ENCODE measurements at regions not wholly inside any gene's neighbourhood (a gene's known extent, or its start where the extent isn't known, plus 50 kb on each side); places are given as distances from the start of the nearest gene placed in this dataset.

- Histone ChIP-seq H3K4me1 (ENCODE audit: insufficient read depth) (peaks cover 6% of the 10 kb centered on the region), H3K9me2 (replicated peaks; ENCODE audit: insufficient read depth) (no peaks in the 10 kb centered on the region), H2AFZ (no peak overlapping the region), H3K4me3 (no peak overlapping the region), H3K36me3 (replicated peaks; ENCODE audit: insufficient read depth, low read depth) (no peaks in the 10 kb centered on the region), H3K79me2 (no peaks in the 10 kb centered on the region), H3K27me3 (no peaks in the 10 kb centered on the region), H3K4me2 (no peak overlapping the region), H3K27ac (no peak overlapping the region), H4K20me1 (ENCODE audit: insufficient read depth, poor library complexity, severe bottlenecking) (no peaks in the 10 kb centered on the region), H3K9me3 (ENCODE audit: low read depth) (no peaks in the 10 kb centered on the region)
- 81% methylated on average over 3 of the region's 3 CpGs for WGBS (ENCODE audit: low lambda C conversion rate, missing lambda C conversion rate)
- TF ChIP-seq EZH2phosphoT487 (IDR thresholded peaks at IDR 0.05; ENCODE audit: low read depth, severe bottlenecking, unreplicated experiment) (no peak), CTCF (IDR thresholded peaks at IDR 0.05; ENCODE audit: poor library complexity) (no peak), EZH2 (IDR thresholded peaks at IDR 0.05; ENCODE audit: borderline replicate concordance) (no peak)
- DNase-seq (ENCODE audit: low spot score) = no peak
These were observed 59.8 kb upstream of the ZNRF2 start for GRCh38 chr7:30224511-30225062.

- DNase-seq (ENCODE audit: low spot score) = peak; percentile 60
- Histone ChIP-seq H3K9me3 (ENCODE audit: low read depth) (no peaks in the 10 kb centered on the region), H3K9me2 (replicated peaks; ENCODE audit: insufficient read depth) (no peaks in the 10 kb centered on the region), H3K4me3 (no peak overlapping the region), H3K27me3 (no peaks in the 10 kb centered on the region), H3K4me2 (peak overlapping the region; percentile 36), H2AFZ (peak overlapping the region; percentile 4), H3K36me3 (replicated peaks; ENCODE audit: insufficient read depth, low read depth) (no peaks in the 10 kb centered on the region), H3K4me1 (ENCODE audit: insufficient read depth) (peaks cover 6% of the 10 kb centered on the region), H3K79me2 (no peaks in the 10 kb centered on the region), H4K20me1 (ENCODE audit: insufficient read depth, poor library complexity, severe bottlenecking) (no peaks in the 10 kb centered on the region), H3K27ac (peak overlapping the region; percentile 82)
- TF ChIP-seq EZH2 (IDR thresholded peaks at IDR 0.05; ENCODE audit: borderline replicate concordance) (no peak), EZH2phosphoT487 (IDR thresholded peaks at IDR 0.05; ENCODE audit: low read depth, severe bottlenecking, unreplicated experiment) (no peak), CTCF (IDR thresholded peaks at IDR 0.05; ENCODE audit: poor library complexity) (no peak)
- 47% methylated on average over 7 of the region's 7 CpGs for WGBS (ENCODE audit: low lambda C conversion rate, missing lambda C conversion rate)
These were observed 58.4 kb upstream of the ZNRF2 start for GRCh38 chr7:30225863-30226613.

GRCh38 chr7:30226614-30227268 lies 57.7 kb upstream of the ZNRF2 start:
- peaks cover 6% of the 10 kb centered on the region for H3K4me1 ChIP-seq (ENCODE audit: insufficient read depth)
- H3K27me3 ChIP-seq = no peaks in the 10 kb centered on the region
- no peaks in the 10 kb centered on the region for H3K9me3 ChIP-seq (ENCODE audit: low read depth)
- H2AFZ ChIP-seq = no peak overlapping the region
- 61% methylated on average over 12 of the region's 12 CpGs for WGBS (ENCODE audit: low lambda C conversion rate, missing lambda C conversion rate)
- H3K4me3 ChIP-seq = no peak overlapping the region
- H3K79me2 ChIP-seq = no peaks in the 10 kb centered on the region
- H3K36me3 ChIP-seq (replicated peaks; ENCODE audit: insufficient read depth, low read depth) = no peaks in the 10 kb centered on the region
- no peaks in the 10 kb centered on the region for H3K9me2 ChIP-seq (replicated peaks; ENCODE audit: insufficient read depth)
- H3K4me2 ChIP-seq = no peak overlapping the region
- no peaks in the 10 kb centered on the region for H4K20me1 ChIP-seq (ENCODE audit: insufficient read depth, poor library complexity, severe bottlenecking)
- TF ChIP-seq EZH2 (IDR thresholded peaks at IDR 0.05; ENCODE audit: borderline replicate concordance) = no peak
- TF ChIP-seq EZH2phosphoT487 (IDR thresholded peaks at IDR 0.05; ENCODE audit: low read depth, severe bottlenecking, unreplicated experiment) = no peak
- TF ChIP-seq CTCF (IDR thresholded peaks at IDR 0.05; ENCODE audit: poor library complexity) = peak; percentile 49
- peak overlapping the region; percentile 82 for H3K27ac ChIP-seq
- peak; percentile 70 for DNase-seq (ENCODE audit: low spot score)

Measured in hepatocyte (in vitro differentiated cells).